ENCODE measurements at regions not wholly inside any gene's neighbourhood (a gene's known extent, or its start where the extent isn't known, plus 50 kb on each side); places are given as distances from the start of the nearest gene placed in this dataset.

DNA sequence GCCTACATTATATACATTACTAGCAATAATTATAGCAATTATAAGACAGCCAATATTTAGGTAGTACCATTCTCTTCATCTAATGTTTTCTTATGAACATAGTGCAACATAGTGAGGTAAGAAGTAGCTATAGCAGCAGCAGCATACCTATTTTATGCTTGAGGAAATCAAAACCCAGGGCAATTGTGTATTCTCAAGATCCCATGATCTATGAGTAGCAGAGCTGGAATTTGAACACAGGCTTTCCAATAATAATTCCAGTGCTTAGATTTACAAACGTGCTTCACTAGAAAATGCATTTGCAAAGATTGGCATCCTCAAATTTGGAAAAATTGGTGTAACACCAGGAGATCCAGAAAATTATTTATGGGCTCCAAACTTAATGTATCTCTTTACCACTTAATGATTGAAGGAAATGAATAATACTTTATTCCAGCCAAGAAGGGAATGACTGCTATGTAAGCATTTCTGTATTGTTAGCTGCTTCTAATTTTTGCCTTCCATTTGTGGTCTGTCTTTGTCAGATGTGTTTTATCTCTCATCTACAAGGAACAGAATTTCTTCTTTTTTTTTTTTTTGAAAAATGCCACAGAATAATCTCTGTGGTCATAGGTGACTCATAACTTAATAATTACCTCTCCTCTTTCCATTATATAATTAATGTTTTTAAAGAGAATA, 451.1 kb downstream of the ARAP2 start:
- POLR2A ChIA-PET (ENCODE audit: partially characterized antibody): no interaction called here
- Histone ChIP-seq H3K27me3 (replicated peaks in 1 of 4; ENCODE audit: control insufficient read depth in 3 of 4, extremely low read depth in 1 of 4, insufficient read depth in 3 of 4, low read length in 3 of 4) (no peaks in the 10 kb centered on the region), H3K18ac (ENCODE audit: extremely low read depth, low read length) (no peak overlapping the region), H3K4me1 (replicated peaks in 1 of 4; ENCODE audit: control insufficient read depth in 3 of 4, insufficient read depth in 4 of 4, low read length in 3 of 4) (no peaks in the 10 kb centered on the region), H3K9me3 (ENCODE audit: insufficient read depth in 2 of 2, low read depth in 1 of 2, low read length in 1 of 2) (no peaks in the 10 kb centered on the region), H3K9ac (replicated peaks in 1 of 4; ENCODE audit: extremely low read depth in 1 of 4, low read depth in 3 of 4, low read length in 3 of 4) (no peak overlapping the region), H3K23me2 (ENCODE audit: low read depth, low read length) (no peaks in the 10 kb centered on the region), H3K79me1 (ENCODE audit: low read depth, low read length) (no peaks in the 10 kb centered on the region), H3K27ac (ENCODE audit: low read depth, low read length) (no peak overlapping the region), H3K79me2 (ENCODE audit: control insufficient read depth in 1 of 2, insufficient read depth in 2 of 2, low read length in 2 of 2) (no peaks in the 10 kb centered on the region), H2BK120ac (replicated peaks; ENCODE audit: low read depth, low read length) (no peak overlapping the region), H3K36me3 (ENCODE audit: control insufficient read depth in 2 of 4, insufficient read depth in 4 of 4, low read length in 3 of 4) (no peaks in the 10 kb centered on the region), H3K4me3 (ENCODE audit: extremely low read depth in 1 of 4, insufficient read depth in 2 of 4, low read depth in 3 of 4, low read length in 4 of 4) (no peak overlapping the region), H3K56ac (replicated peaks; ENCODE audit: insufficient read length, low read depth, low read length) (no peak overlapping the region), H2AFZ (ENCODE audit: low read length) (no peak overlapping the region), H4K5ac (ENCODE audit: insufficient read length, low read depth, low read length) (no peak overlapping the region), H2BK12ac (ENCODE audit: low read depth, low read length) (no peak overlapping the region), H3K14ac (ENCODE audit: insufficient read length) (no peak overlapping the region), H3K23ac (ENCODE audit: insufficient read length) (no peak overlapping the region), H4K91ac (replicated peaks; ENCODE audit: insufficient read length, low read length) (no peak overlapping the region), H4K8ac (ENCODE audit: extremely low read depth, insufficient read depth, low read length) (no peak overlapping the region), H3K4me2 (ENCODE audit: insufficient read depth in 1 of 2, low read depth in 2 of 2, low read length in 2 of 2) (no peak overlapping the region), H2BK15ac (ENCODE audit: low read length) (no peak overlapping the region), H2BK20ac (ENCODE audit: low read length) (no peak overlapping the region), H4K20me1 (replicated peaks in 1 of 2; ENCODE audit: control insufficient read depth in 1 of 2, insufficient read depth in 2 of 2, low read length in 2 of 2) (no peaks in the 10 kb centered on the region), H2AK5ac (ENCODE audit: low read depth, low read length) (no peak overlapping the region), H3K4ac (replicated peaks; ENCODE audit: insufficient read length, low read depth, low read length) (no peak overlapping the region), H2BK5ac (ENCODE audit: low read depth, low read length) (no peak overlapping the region)
- 42% methylated on average over 1 of the region's 1 CpG; no CpG with 5 or more reads in 1 of the 2 experiments for WGBS, 2 experiments (ENCODE audit: extremely low coverage in 1 of 2, insufficient coverage in 1 of 2, insufficient read length in 1 of 2, insufficient replicate concordance in 2 of 2, low coverage in 1 of 2, low lambda C conversion rate in 2 of 2, missing lambda C conversion rate in 1 of 2)
- FAIRE-seq (no peak), DNase-seq (ENCODE audit: low read depth in 1 of 2, low spot score in 2 of 2) (no peak)
- CTCF ChIA-PET (ENCODE audit: partially characterized antibody): no interaction called here
- TF ChIP-seq POLR2A (IDR thresholded peaks at IDR 0.05; ENCODE audit: control extremely low read depth in 1 of 2, low read depth in 2 of 2, low read length in 2 of 2) (no peak), SUZ12 (IDR thresholded peaks at IDR 0.05; ENCODE audit: low read length) (no peak), SP2 (IDR thresholded peaks at IDR 0.05; ENCODE audit: low read length) (no peak), MAFK (IDR thresholded peaks at IDR 0.05; ENCODE audit: low read depth, low read length) (no peak), SP4 (IDR thresholded peaks at IDR 0.05; ENCODE audit: low read length) (no peak), SIRT6 (IDR thresholded peaks at IDR 0.05; ENCODE audit: low read length) (no peak), TAF1 (IDR thresholded peaks at IDR 0.05; ENCODE audit: low read depth, low read length) (no peak), FOSL1 (IDR thresholded peaks at IDR 0.05; ENCODE audit: insufficient read depth, low read depth, low read length) (no peak), E2F6 (IDR thresholded peaks at IDR 0.05) (no peak), EGR1 (IDR thresholded peaks at IDR 0.05; ENCODE audit: borderline replicate concordance, low read depth, low read length) (no peak), TAF7 (optimal IDR thresholded peaks at IDR 0.05; ENCODE audit: borderline replicate concordance, low read depth, low read length) (no peak), BACH1 (IDR thresholded peaks at IDR 0.05; ENCODE audit: low read length) (no peak)
- TF ChIP-seq, protein P1, sequence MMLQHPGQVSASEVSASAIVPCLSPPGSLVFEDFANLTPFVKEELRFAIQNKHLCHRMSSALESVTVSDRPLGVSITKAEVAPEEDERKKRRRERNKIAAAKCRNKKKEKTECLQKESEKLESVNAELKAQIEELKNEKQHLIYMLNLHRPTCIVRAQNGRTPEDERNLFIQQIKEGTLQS (IDR thresholded peaks at IDR 0.05; ENCODE audit: insufficient read depth, low read depth, low read length): no peak
